HepG2 (cell line): ENCODE measurements at regions not wholly inside any gene's neighbourhood (a gene's known extent, or its start where the extent isn't known, plus 50 kb on each side); places are given as distances from the start of the nearest gene placed in this dataset.
"Not testable (repeated sequence)": the region's sequence is repeated elsewhere in the genome, so short reads cannot be mapped to it uniquely, and the experiment has no call there.

Experiments used
- ATAC-seq: fragments of 200-7000 bp; cut with Tn5 transposase; 3 replicates; pipeline ENCODE4 v1.9.1; 2020; ENCODE audit warnings: mild to moderate bottlenecking, moderate library complexity
- BruUV-seq: library from RNA; stranded (reverse); fragments of 400-500 nt; replicated peaks from 2 replicates; lab custom pipeline; 2021; lab: Mats Ljungman, UMichigan
- CTCF ChIA-PET: fragments of 300-600 bp; formaldehyde crosslinking; extraction: SDS; loops from one replicate; lab custom pipeline; 2021; ENCODE audit warnings: low total read pairs, inconsistent platforms, low intra/inter-chr PET ratio; lab: Yijun Ruan, JAX
- POLR2A ChIA-PET: fragments of 350-600 bp; sonication (Branson Sonifier 250); formaldehyde crosslinking; loops from one replicate; lab custom pipeline; 2020; ENCODE audit warnings: antibody characterized with exemption, inconsistent platforms; lab: Yijun Ruan, JAX
- DNase-seq: peaks from one replicate; pipeline ENCODE4 v3.0.0-alpha.2; 2015; ENCODE audit warnings: low spot score
- FAIRE-seq: peaks from 3 replicates; lab custom pipeline; 2011; peaks lifted over from hg19 to GRCh38; lab: Jason Lieb, UNC
- H2AFZ ChIP-seq: one replicate; pipeline ENCODE4 v1.6.1; 2011; ENCODE audit warnings: low read length, inconsistent platforms
- H3K27ac ChIP-seq: fragments of 300-600 bp; 3 replicates; pipeline ENCODE4 v1.8.0; 2011; ENCODE audit warnings: mixed run types, mild to moderate bottlenecking, mixed read lengths, low read length, inconsistent platforms; ENCODE audit not compliant: insufficient read depth; ENCODE audit errors: extremely low read length
- H3K27me3 ChIP-seq, 2 experiments: fragments of 200-600 bp in 1 of 2; 2 replicates in 1 of 2; 3 replicates in 1 of 2; pipeline versions ENCODE4 v1.6.0 to v1.8.0; 2011; ENCODE audit warnings: low read length in 2 of 2, mild to moderate bottlenecking in 2 of 2, moderate library complexity in 2 of 2, inconsistent platforms in 1 of 2; ENCODE audit not compliant: insufficient read depth in 2 of 2, control insufficient read depth in 1 of 2
- H3K36me3 ChIP-seq, 2 experiments: fragments of 200-600 bp in 1 of 2; replicated peaks in 1 of 2; 2 replicates in 1 of 2; 3 replicates in 1 of 2; pipeline versions ENCODE4 v1.5.1 to v1.8.0; 2011; ENCODE audit warnings: low read length in 2 of 2, inconsistent platforms in 1 of 2; ENCODE audit not compliant: insufficient read depth in 2 of 2, control insufficient read depth in 1 of 2
- H3K4me1 ChIP-seq: 2 replicates; pipeline ENCODE4 v1.5.1; 2012; ENCODE audit warnings: low read length, inconsistent platforms; ENCODE audit not compliant: insufficient read depth
- H3K4me2 ChIP-seq: 2 replicates; pipeline ENCODE4 v1.6.0; 2011; ENCODE audit warnings: low read depth, low read length, inconsistent platforms
- H3K4me3 ChIP-seq, 3 experiments: fragments of 200-600 bp in 1 of 3; sonication (generic), shearing (Covaris generic) in 1 of 3; replicated peaks in 1 of 3; 2 replicates each; pipeline ENCODE4 v1.5.1; 2011 to 2016; ENCODE audit warnings: low read length in 3 of 3, inconsistent platforms in 2 of 3, low read depth in 2 of 3, mild to moderate bottlenecking in 2 of 3, control low read depth in 1 of 3, mixed read lengths in 1 of 3; ENCODE audit not compliant: insufficient read depth in 1 of 3
- H3K79me2 ChIP-seq: one replicate; pipeline ENCODE4 v1.6.1; 2011; ENCODE audit warnings: low read length, inconsistent platforms; ENCODE audit not compliant: insufficient read depth
- H3K9ac ChIP-seq: 2 replicates; pipeline ENCODE4 v1.6.0; 2011; ENCODE audit warnings: mild to moderate bottlenecking, low read depth, low read length, inconsistent platforms; ENCODE audit not compliant: insufficient read depth
- H3K9me3 ChIP-seq: 2 replicates; pipeline ENCODE4 v1.5.1; 2012; ENCODE audit warnings: mild to moderate bottlenecking, low read length
- H4K20me1 ChIP-seq: 2 replicates; pipeline ENCODE4 v1.6.0; 2011; ENCODE audit warnings: inconsistent platforms, mild to moderate bottlenecking, low read length, moderate library complexity; ENCODE audit not compliant: insufficient read depth
- FOXC1 ChIP-seq: sonication (generic); formaldehyde crosslinking; IDR thresholded peaks from 2 replicates; pipeline ENCODE4 v1.8.0; 2022; ENCODE audit warnings: mild to moderate bottlenecking, missing genetic modification reagents, borderline replicate concordance
- ZBTB7B ChIP-seq: sonication (generic); formaldehyde crosslinking; IDR thresholded peaks from 2 replicates; pipeline ENCODE4 v1.4.0; 2020; ENCODE audit warnings: missing genetic modification reagents
- WGBS: methylation state at CpG from one replicate; pipeline ENCODE4 v1.1.6; 2017; ENCODE audit warnings: low lambda C conversion rate; 5-methylcytosine and 5-hydroxymethylcytosine counted together
- in situ Hi-C: cut with HindIII; loops from 2 replicates; pipeline ENCODE4 v1.10.0; 2017; ENCODE audit warnings: low pct_unique_long_range_greater_than_20kb; ENCODE audit not compliant: extremely low pct_ligation_motif_present
- intact Hi-C: fragments of 100-400 bp; cut with micrococcal nuclease; formaldehyde crosslinking; loops from one replicate; pipeline ENCODE4 v1.10.0; 2022; ENCODE audit not compliant: unreplicated experiment
- TF ChIP-seq, protein P1 (sequence below): IDR thresholded peaks from 2 replicates; pipeline ENCODE4 v1.6.1; 2016
- TF ChIP-seq, protein P2 (sequence below): sonication (generic); formaldehyde crosslinking; IDR thresholded peaks from 2 replicates; pipeline ENCODE4 v1.4.0; 2020; ENCODE audit warnings: missing genetic modification reagents, borderline replicate concordance

DNA sequence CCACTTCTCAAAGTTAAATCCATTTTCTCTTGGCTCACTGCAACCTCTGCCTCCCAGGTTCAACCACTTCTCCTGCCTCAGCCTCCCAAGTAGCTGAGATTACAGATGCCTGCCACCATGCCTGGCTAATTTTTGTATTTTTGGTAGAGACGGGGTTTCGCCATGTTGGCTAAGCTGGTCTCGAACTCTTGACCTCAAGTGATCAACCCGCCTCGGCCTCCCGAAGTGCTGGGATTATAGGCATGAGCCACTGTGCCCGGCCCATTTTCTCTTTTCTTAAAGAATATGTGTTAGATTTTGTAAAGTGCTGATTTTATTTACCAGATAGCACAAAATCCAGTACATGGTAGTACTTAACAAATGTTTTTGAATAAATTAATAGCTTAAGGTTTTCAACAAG, 484.1 kb upstream of the PTGER4 start:
- ATAC-seq, H3K4me2 ChIP-seq, POLR2A ChIA-PET, H4K20me1 ChIP-seq, H3K4me3 ChIP-seq, in situ Hi-C loops, DNase-seq, H3K79me2 ChIP-seq, H3K27me3 ChIP-seq, H2AFZ ChIP-seq, BruUV-seq, CTCF ChIA-PET, H3K36me3 ChIP-seq, H3K9ac ChIP-seq, FAIRE-seq, H3K27ac ChIP-seq, H3K4me1 ChIP-seq, intact Hi-C loops: not testable (repeated sequence)
- 3% methylated on average over 7 of the region's 7 CpGs for WGBS
- H3K9me3 ChIP-seq: peaks cover 24% of the 10 kb centered on the region

DNA sequence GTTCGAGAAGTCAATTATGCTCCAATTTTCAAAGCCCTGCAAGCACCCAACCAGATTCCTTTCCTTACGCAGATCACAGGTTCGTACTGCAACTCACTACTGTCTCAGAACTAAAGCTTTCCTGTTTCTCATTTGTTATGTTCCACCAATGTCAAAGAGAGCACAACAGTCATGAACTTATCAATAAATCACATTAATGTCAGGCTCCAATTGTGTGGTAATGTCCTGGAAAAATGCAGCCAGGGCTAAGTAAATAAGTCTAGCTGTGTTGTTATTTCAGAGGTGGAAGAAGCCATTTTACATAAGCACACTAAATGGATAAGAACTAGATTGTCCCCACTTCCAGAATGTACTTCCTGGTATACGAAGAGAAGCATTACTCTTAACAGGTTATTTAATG, 488.6 kb upstream of the PTGER4 start:
- no peak for DNase-seq
- Histone ChIP-seq H3K9me3 (peaks cover 23% of the 10 kb centered on the region), H3K9ac (no peak overlapping the region), H3K79me2 (no peaks in the 10 kb centered on the region), H4K20me1 (no peaks in the 10 kb centered on the region), H3K4me1 (no peaks in the 10 kb centered on the region), H3K27me3 (no peaks in the 10 kb centered on the region), H3K4me2 (no peak overlapping the region), H3K4me3 (no peak overlapping the region), H3K27ac (no peak overlapping the region), H3K36me3 (no peaks in the 10 kb centered on the region), H2AFZ (no peak overlapping the region)
- 4% methylated on average over 4 of the region's 4 CpGs for WGBS
- no peak for FAIRE-seq
- POLR2A ChIA-PET: no interaction called here
- intact Hi-C loops (no loop called here), in situ Hi-C loops (no loop called here)
- TF ChIP-seq FOXC1 (CRISPR knock-in tag) (no peak), ZBTB7B (CRISPR knock-in tag) (no peak)
- TF ChIP-seq, protein P1, sequence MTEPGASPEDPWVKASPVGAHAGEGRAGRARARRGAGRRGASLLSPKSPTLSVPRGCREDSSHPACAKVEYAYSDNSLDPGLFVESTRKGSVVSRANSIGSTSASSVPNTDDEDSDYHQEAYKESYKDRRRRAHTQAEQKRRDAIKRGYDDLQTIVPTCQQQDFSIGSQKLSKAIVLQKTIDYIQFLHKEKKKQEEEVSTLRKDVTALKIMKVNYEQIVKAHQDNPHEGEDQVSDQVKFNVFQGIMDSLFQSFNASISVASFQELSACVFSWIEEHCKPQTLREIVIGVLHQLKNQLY (CRISPR knock-in tag): no peak
- TF ChIP-seq, protein P2, sequence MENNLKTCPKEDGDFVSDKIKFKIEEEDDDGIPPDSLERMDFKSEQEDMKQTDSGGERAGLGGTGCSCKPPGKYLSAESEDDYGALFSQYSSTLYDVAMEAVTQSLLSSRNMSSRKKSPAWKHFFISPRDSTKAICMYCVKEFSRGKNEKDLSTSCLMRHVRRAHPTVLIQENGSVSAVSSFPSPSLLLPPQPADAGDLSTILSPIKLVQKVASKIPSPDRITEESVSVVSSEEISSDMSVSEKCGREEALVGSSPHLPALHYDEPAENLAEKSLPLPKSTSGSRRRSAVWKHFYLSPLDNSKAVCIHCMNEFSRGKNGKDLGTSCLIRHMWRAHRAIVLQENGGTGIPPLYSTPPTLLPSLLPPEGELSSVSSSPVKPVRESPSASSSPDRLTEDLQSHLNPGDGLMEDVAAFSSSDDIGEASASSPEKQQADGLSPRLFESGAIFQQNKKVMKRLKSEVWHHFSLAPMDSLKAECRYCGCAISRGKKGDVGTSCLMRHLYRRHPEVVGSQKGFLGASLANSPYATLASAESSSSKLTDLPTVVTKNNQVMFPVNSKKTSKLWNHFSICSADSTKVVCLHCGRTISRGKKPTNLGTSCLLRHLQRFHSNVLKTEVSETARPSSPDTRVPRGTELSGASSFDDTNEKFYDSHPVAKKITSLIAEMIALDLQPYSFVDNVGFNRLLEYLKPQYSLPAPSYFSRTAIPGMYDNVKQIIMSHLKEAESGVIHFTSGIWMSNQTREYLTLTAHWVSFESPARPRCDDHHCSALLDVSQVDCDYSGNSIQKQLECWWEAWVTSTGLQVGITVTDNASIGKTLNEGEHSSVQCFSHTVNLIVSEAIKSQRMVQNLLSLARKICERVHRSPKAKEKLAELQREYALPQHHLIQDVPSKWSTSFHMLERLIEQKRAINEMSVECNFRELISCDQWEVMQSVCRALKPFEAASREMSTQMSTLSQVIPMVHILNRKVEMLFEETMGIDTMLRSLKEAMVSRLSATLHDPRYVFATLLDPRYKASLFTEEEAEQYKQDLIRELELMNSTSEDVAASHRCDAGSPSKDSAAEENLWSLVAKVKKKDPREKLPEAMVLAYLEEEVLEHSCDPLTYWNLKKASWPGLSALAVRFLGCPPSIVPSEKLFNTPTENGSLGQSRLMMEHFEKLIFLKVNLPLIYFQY (CRISPR knock-in tag): no peak
- ATAC-seq: no peak
- CTCF ChIA-PET: no interaction called here
- no TSS peak for BruUV-seq
